ENCODE measurements at regions not wholly inside any gene's neighbourhood (a gene's known extent, or its start where the extent isn't known, plus 50 kb on each side); places are given as distances from the start of the nearest gene placed in this dataset.
"Not testable (repeated sequence)": the region's sequence is repeated elsewhere in the genome, so short reads cannot be mapped to it uniquely, and the experiment has no call there.

GRCh38 chr2:47282621-47283272, 86.4 kb upstream of the EPCAM start:
- Histone ChIP-seq H3F3A (ENCODE audit: insufficient read depth, low read length, poor library complexity, severe bottlenecking) (no peaks in the 10 kb centered on the region), H3K9me3 (ENCODE audit: low read length) (no peaks in the 10 kb centered on the region), H3K4me2 (ENCODE audit: low read length) (no peak overlapping the region), H3K9me2 (ENCODE audit: insufficient read depth, low read length) (no peaks in the 10 kb centered on the region), H3K4me3 (ENCODE audit: low read length) (no peak overlapping the region), H3K79me2 (replicated peaks; ENCODE audit: insufficient read depth, low read length) (no peaks in the 10 kb centered on the region), H3K27ac (ENCODE audit: low read length) (no peak overlapping the region), H3K9ac (ENCODE audit: low read length) (no peak overlapping the region), H3K36me3 (ENCODE audit: insufficient read depth, low read length) (no peaks in the 10 kb centered on the region), H2AFZ (ENCODE audit: low read depth, low read length) (no peak overlapping the region), H3K27me3 (ENCODE audit: insufficient read depth, low read depth, low read length) (no peaks in the 10 kb centered on the region), H4K20me1 (ENCODE audit: insufficient read depth) (no peaks in the 10 kb centered on the region)
- TF ChIP-seq TAF1 (IDR thresholded peaks at IDR 0.05; ENCODE audit: low read depth) (no peak), POLR2AphosphoS5 (IDR thresholded peaks at IDR 0.05) (no peak), EZH2 (IDR thresholded peaks at IDR 0.05; ENCODE audit: borderline replicate concordance, insufficient read depth, low read length, poor library complexity, severe bottlenecking) (no peak), SMC3 (conservative IDR thresholded peaks at IDR 0.05; ENCODE audit: poor library complexity) (no peak), MXI1 (conservative IDR thresholded peaks at IDR 0.05; ENCODE audit: poor library complexity, severe bottlenecking) (no peak)
- TF ChIP-seq, protein P1, sequence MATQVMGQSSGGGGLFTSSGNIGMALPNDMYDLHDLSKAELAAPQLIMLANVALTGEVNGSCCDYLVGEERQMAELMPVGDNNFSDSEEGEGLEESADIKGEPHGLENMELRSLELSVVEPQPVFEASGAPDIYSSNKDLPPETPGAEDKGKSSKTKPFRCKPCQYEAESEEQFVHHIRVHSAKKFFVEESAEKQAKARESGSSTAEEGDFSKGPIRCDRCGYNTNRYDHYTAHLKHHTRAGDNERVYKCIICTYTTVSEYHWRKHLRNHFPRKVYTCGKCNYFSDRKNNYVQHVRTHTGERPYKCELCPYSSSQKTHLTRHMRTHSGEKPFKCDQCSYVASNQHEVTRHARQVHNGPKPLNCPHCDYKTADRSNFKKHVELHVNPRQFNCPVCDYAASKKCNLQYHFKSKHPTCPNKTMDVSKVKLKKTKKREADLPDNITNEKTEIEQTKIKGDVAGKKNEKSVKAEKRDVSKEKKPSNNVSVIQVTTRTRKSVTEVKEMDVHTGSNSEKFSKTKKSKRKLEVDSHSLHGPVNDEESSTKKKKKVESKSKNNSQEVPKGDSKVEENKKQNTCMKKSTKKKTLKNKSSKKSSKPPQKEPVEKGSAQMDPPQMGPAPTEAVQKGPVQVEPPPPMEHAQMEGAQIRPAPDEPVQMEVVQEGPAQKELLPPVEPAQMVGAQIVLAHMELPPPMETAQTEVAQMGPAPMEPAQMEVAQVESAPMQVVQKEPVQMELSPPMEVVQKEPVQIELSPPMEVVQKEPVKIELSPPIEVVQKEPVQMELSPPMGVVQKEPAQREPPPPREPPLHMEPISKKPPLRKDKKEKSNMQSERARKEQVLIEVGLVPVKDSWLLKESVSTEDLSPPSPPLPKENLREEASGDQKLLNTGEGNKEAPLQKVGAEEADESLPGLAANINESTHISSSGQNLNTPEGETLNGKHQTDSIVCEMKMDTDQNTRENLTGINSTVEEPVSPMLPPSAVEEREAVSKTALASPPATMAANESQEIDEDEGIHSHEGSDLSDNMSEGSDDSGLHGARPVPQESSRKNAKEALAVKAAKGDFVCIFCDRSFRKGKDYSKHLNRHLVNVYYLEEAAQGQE (IDR thresholded peaks at IDR 0.05; ENCODE audit: borderline replicate concordance), result no peak

GRCh38 chr2:47279525-47279924, 89.6 kb upstream of the EPCAM start:
- not testable (repeated sequence) for H3K9me2 ChIP-seq (ENCODE audit: insufficient read depth, low read length)

DNA sequence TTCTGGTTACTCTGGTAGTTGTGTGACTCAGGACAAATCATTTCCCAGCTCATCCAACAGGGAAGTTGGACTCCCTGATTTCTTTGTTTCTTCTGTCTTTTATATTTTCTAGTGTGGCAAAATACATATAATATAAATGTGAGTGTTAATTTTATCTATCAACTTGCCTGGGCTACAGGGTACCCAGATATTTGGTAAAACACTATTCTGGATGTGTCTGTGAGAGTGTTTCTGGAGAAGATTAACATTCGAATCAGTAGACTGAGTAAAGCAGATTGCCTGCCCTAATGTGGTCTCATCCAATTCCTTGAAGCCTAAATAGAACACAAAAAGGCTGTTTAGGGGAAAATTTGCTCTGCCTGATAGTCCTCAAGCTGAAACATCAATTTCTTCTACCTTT, 91.1 kb upstream of the EPCAM start:
- Histone ChIP-seq H3K4me2 (ENCODE audit: low read length) (no peak overlapping the region), H3K4me3 (ENCODE audit: low read length) (no peak overlapping the region), H3K27ac (ENCODE audit: low read length) (no peak overlapping the region), H2AFZ (ENCODE audit: low read depth, low read length) (no peak overlapping the region), H3F3A (ENCODE audit: insufficient read depth, low read length, poor library complexity, severe bottlenecking) (no peaks in the 10 kb centered on the region), H3K9me2 (ENCODE audit: insufficient read depth, low read length) (no peaks in the 10 kb centered on the region), H3K9ac (ENCODE audit: low read length) (no peak overlapping the region), H3K27me3 (ENCODE audit: insufficient read depth, low read depth, low read length) (no peaks in the 10 kb centered on the region), H3K36me3 (ENCODE audit: insufficient read depth, low read length) (no peaks in the 10 kb centered on the region), H4K20me1 (ENCODE audit: insufficient read depth) (no peaks in the 10 kb centered on the region), H3K9me3 (ENCODE audit: low read length) (no peaks in the 10 kb centered on the region), H3K79me2 (replicated peaks; ENCODE audit: insufficient read depth, low read length) (no peaks in the 10 kb centered on the region)
- TF ChIP-seq MXI1 (conservative IDR thresholded peaks at IDR 0.05; ENCODE audit: poor library complexity, severe bottlenecking) (no peak), RAD21 (conservative IDR thresholded peaks at IDR 0.05) (no peak), SMC3 (conservative IDR thresholded peaks at IDR 0.05; ENCODE audit: poor library complexity) (no peak), EP300 (conservative IDR thresholded peaks at IDR 0.05; ENCODE audit: poor library complexity, severe bottlenecking) (no peak), TAF1 (IDR thresholded peaks at IDR 0.05; ENCODE audit: low read depth) (no peak), EZH2 (IDR thresholded peaks at IDR 0.05; ENCODE audit: borderline replicate concordance, insufficient read depth, low read length, poor library complexity, severe bottlenecking) (no peak), POLR2AphosphoS5 (IDR thresholded peaks at IDR 0.05) (no peak)
- TF ChIP-seq, protein P1 (IDR thresholded peaks at IDR 0.05; ENCODE audit: borderline replicate concordance), result no peak
- TF ChIP-seq, protein P2, sequence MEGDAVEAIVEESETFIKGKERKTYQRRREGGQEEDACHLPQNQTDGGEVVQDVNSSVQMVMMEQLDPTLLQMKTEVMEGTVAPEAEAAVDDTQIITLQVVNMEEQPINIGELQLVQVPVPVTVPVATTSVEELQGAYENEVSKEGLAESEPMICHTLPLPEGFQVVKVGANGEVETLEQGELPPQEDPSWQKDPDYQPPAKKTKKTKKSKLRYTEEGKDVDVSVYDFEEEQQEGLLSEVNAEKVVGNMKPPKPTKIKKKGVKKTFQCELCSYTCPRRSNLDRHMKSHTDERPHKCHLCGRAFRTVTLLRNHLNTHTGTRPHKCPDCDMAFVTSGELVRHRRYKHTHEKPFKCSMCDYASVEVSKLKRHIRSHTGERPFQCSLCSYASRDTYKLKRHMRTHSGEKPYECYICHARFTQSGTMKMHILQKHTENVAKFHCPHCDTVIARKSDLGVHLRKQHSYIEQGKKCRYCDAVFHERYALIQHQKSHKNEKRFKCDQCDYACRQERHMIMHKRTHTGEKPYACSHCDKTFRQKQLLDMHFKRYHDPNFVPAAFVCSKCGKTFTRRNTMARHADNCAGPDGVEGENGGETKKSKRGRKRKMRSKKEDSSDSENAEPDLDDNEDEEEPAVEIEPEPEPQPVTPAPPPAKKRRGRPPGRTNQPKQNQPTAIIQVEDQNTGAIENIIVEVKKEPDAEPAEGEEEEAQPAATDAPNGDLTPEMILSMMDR (IDR thresholded peaks at IDR 0.05; ENCODE audit: poor library complexity, severe bottlenecking), result no peak

More at GRCh38 chr2:47279525-47279924, 89.6 kb upstream of the EPCAM start:
- H3K4me3 ChIP-seq (ENCODE audit: low read length); H3K79me2 ChIP-seq (replicated peaks; ENCODE audit: insufficient read depth, low read length); H3K36me3 ChIP-seq (ENCODE audit: insufficient read depth, low read length); H4K20me1 ChIP-seq (ENCODE audit: insufficient read depth); H3F3A ChIP-seq (ENCODE audit: insufficient read depth, low read length, poor library complexity, severe bottlenecking); H3K9ac ChIP-seq (ENCODE audit: low read length); H3K27ac ChIP-seq (ENCODE audit: low read length); H3K4me2 ChIP-seq (ENCODE audit: low read length); H2AFZ ChIP-seq (ENCODE audit: low read depth, low read length); H3K9me3 ChIP-seq (ENCODE audit: low read length); H3K27me3 ChIP-seq (ENCODE audit: insufficient read depth, low read depth, low read length): not testable (repeated sequence)

Data from neural cell (in vitro differentiated cells).